H9 (cell line): ENCODE measurements at regions not wholly inside any gene's neighbourhood (a gene's known extent, or its start where the extent isn't known, plus 50 kb on each side); places are given as distances from the start of the nearest gene placed in this dataset.

Experiments
- DNase-seq: peaks from one replicate; pipeline ENCODE4 v3.0.0-alpha.2; 2017
- H2AFZ ChIP-seq: one replicate; pipeline ENCODE4 v1.6.1; 2013; ENCODE audit warnings: mild to moderate bottlenecking, low read length, control low read depth, moderate library complexity
- H2AK5ac ChIP-seq: 2 replicates; pipeline ENCODE4 v1.6.1; 2013; ENCODE audit warnings: low read length, control low read depth, mixed read lengths; ENCODE audit not compliant: insufficient read length
- H2BK120ac ChIP-seq: one replicate; pipeline ENCODE4 v1.6.1; 2013; ENCODE audit warnings: low read depth, mild to moderate bottlenecking, low read length, control low read depth, inconsistent platforms; ENCODE audit not compliant: poor library complexity, severe bottlenecking
- H2BK12ac ChIP-seq: 2 replicates; pipeline ENCODE4 v1.6.1; 2013; ENCODE audit warnings: low read length, control low read depth, mixed read lengths, low read depth; ENCODE audit not compliant: insufficient read length
- H2BK15ac ChIP-seq: 2 replicates; pipeline ENCODE4 v1.6.1; 2013; ENCODE audit warnings: low read depth, low read length, control low read depth
- H2BK20ac ChIP-seq: one replicate; pipeline ENCODE4 v1.6.1; 2013; ENCODE audit warnings: low read depth, mild to moderate bottlenecking, low read length, control low read depth, inconsistent platforms; ENCODE audit not compliant: poor library complexity, severe bottlenecking
- H2BK5ac ChIP-seq: 2 replicates; pipeline ENCODE4 v1.6.1; 2013; ENCODE audit warnings: low read length, control low read depth, mixed read lengths; ENCODE audit not compliant: insufficient read length
- H3K14ac ChIP-seq: 2 replicates; pipeline ENCODE4 v1.6.1; 2013; ENCODE audit warnings: low read length, control low read depth; ENCODE audit not compliant: insufficient read depth
- H3K18ac ChIP-seq: 2 replicates; pipeline ENCODE4 v1.6.1; 2013; ENCODE audit warnings: low read depth, mild to moderate bottlenecking, mixed read lengths, low read length, control low read depth; ENCODE audit not compliant: insufficient read length
- H3K23ac ChIP-seq: 2 replicates; pipeline ENCODE4 v1.6.1; 2013; ENCODE audit warnings: low read length, control low read depth, mixed read lengths, low read depth; ENCODE audit not compliant: insufficient read length
- H3K23me2 ChIP-seq: 2 replicates; pipeline ENCODE4 v1.6.1; 2013; ENCODE audit warnings: low read depth, mild to moderate bottlenecking, mixed read lengths, low read length, control low read depth; ENCODE audit not compliant: insufficient read length, poor library complexity, severe bottlenecking
- H3K27ac ChIP-seq: 2 replicates; pipeline ENCODE4 v1.5.1; 2013; ENCODE audit warnings: low read length, control low read depth, mixed read lengths, low read depth; ENCODE audit not compliant: insufficient read length
- H3K27me3 ChIP-seq: 2 replicates; pipeline ENCODE4 v1.6.1; 2013; ENCODE audit warnings: low read length, control low read depth, inconsistent platforms; ENCODE audit not compliant: insufficient read depth
- H3K4ac ChIP-seq: 2 replicates; pipeline ENCODE4 v1.6.1; 2013; ENCODE audit warnings: low read depth, mild to moderate bottlenecking, control low read depth, inconsistent platforms, low read length, moderate library complexity
- H3K4me1 ChIP-seq: 2 replicates; pipeline ENCODE4 v1.6.1; 2013; ENCODE audit warnings: low read length, control low read depth, inconsistent platforms; ENCODE audit not compliant: insufficient read depth
- H3K4me2 ChIP-seq: 2 replicates; pipeline ENCODE4 v1.6.1; 2013; ENCODE audit warnings: low read length, control low read depth, mixed read lengths; ENCODE audit not compliant: insufficient read length, insufficient read depth
- H3K56ac ChIP-seq: 2 replicates; pipeline ENCODE4 v1.6.1; 2013; ENCODE audit warnings: low read depth, mild to moderate bottlenecking, mixed read lengths, low read length, control low read depth; ENCODE audit not compliant: insufficient read length
- H3K79me1 ChIP-seq: 2 replicates; pipeline ENCODE4 v1.6.1; 2013; ENCODE audit warnings: low read depth, mild to moderate bottlenecking, moderate library complexity, low read length, control low read depth, inconsistent platforms; ENCODE audit not compliant: insufficient read depth, poor library complexity, severe bottlenecking
- H3K79me2 ChIP-seq: 2 replicates; pipeline ENCODE4 v1.6.1; 2013; ENCODE audit warnings: low read length, control low read depth, inconsistent platforms; ENCODE audit not compliant: insufficient read depth
- H3K9ac ChIP-seq: 2 replicates; pipeline ENCODE4 v1.6.1; 2013; ENCODE audit warnings: low read length, control low read depth, mixed read lengths; ENCODE audit not compliant: insufficient read length; ENCODE audit errors: extremely low read depth
- H3K9me3 ChIP-seq: one replicate; pipeline ENCODE4 v1.6.1; 2013; ENCODE audit warnings: low read depth, low read length, inconsistent platforms; ENCODE audit not compliant: control insufficient read depth
- H3T11ph ChIP-seq: one replicate; pipeline ENCODE4 v1.6.1; 2013; ENCODE audit warnings: mild to moderate bottlenecking, low read length, control low read depth, inconsistent platforms
- H4K20me1 ChIP-seq: one replicate; pipeline ENCODE4 v1.6.1; 2013; ENCODE audit not compliant: control insufficient read depth, insufficient read length, insufficient read depth
- H4K5ac ChIP-seq: 2 replicates; pipeline ENCODE4 v1.6.1; 2013; ENCODE audit warnings: low read depth, mild to moderate bottlenecking, mixed read lengths, low read length, control low read depth; ENCODE audit not compliant: insufficient read length
- H4K8ac ChIP-seq: replicated peaks from 2 replicates; pipeline ENCODE4 v1.6.1; 2013; ENCODE audit warnings: low read length, control low read depth, mixed read lengths, low read depth; ENCODE audit not compliant: insufficient read length
- H4K91ac ChIP-seq: 2 replicates; pipeline ENCODE4 v1.6.1; 2013; ENCODE audit warnings: low read depth, mild to moderate bottlenecking, moderate library complexity, mixed read lengths, low read length, control low read depth; ENCODE audit not compliant: insufficient read length
- H3K27ac Mint-ChIP-seq, 3 experiments: 2 replicates in 2 of 3; 3 replicates in 1 of 3; pipeline ENCODE4 v1.8.0; 2020 to 2021; ENCODE audit warnings: mixed read lengths in 3 of 3, mild to moderate bottlenecking in 1 of 3, moderate library complexity in 1 of 3
- H3K27me3 Mint-ChIP-seq: 2 replicates; pipeline ENCODE4 v1.8.0; 2021; ENCODE audit warnings: low read depth, mild to moderate bottlenecking, moderate library complexity, mixed read lengths
- H3K36me3 Mint-ChIP-seq, 3 experiments: 2 replicates in 2 of 3; 3 replicates in 1 of 3; pipeline ENCODE4 v1.8.0; 2020 to 2021; ENCODE audit warnings: low read depth in 3 of 3, mixed read lengths in 3 of 3; ENCODE audit not compliant: insufficient read depth in 1 of 3
- H3K4me1 Mint-ChIP-seq, 2 experiments: 2 replicates each; pipeline ENCODE4 v1.8.0; 2020; ENCODE audit warnings: mixed read lengths in 2 of 2
- H3K4me3 Mint-ChIP-seq, 2 experiments: 2 replicates in 1 of 2; 3 replicates in 1 of 2; pipeline ENCODE4 v1.8.0; 2020 to 2021; ENCODE audit warnings: mild to moderate bottlenecking in 2 of 2, mixed read lengths in 2 of 2, moderate library complexity in 1 of 2
- H3K9me3 Mint-ChIP-seq, 2 experiments: 2 replicates in 1 of 2; 3 replicates in 1 of 2; pipeline ENCODE4 v1.8.0; 2020; ENCODE audit warnings: mild to moderate bottlenecking in 2 of 2, mixed read lengths in 2 of 2, moderate library complexity in 1 of 2
- CTCF ChIP-seq: fragments of 200-600 bp; sonication (generic); conservative IDR thresholded peaks from 3 replicates; pipeline ENCODE4 v1.8.0; 2021; ENCODE audit warnings: antibody characterized with exemption, mild to moderate bottlenecking
- WGBS: extraction: QIAGEN DNeasy Blood & Tissue Kit; methylation state at CpG from one replicate; pipeline ENCODE4 v1.1.7; 2013; ENCODE audit warnings: missing lambda C conversion rate, low lambda C conversion rate, mixed read lengths; ENCODE audit not compliant: insufficient read length; ENCODE audit errors: extremely low coverage; 5-methylcytosine and 5-hydroxymethylcytosine counted together

- H3K9ac ChIP-seq, result no peak overlapping the region
- no peak overlapping the region for H4K91ac ChIP-seq
- H2BK20ac ChIP-seq, result no peak overlapping the region
- H3K4me1 Mint-ChIP-seq, result peaks cover 16 to 17% of the 10 kb centered on the region in 2 experiments
- no peak overlapping the region for H2AFZ ChIP-seq
- no peak overlapping the region for H2BK15ac ChIP-seq
- no peak overlapping the region for H3T11ph ChIP-seq
- no peak overlapping the region for H3K27ac Mint-ChIP-seq
- H3K27ac ChIP-seq, result no peak overlapping the region
- no peak overlapping the region for H2BK120ac ChIP-seq
- no peaks in the 10 kb centered on the region for H3K79me2 ChIP-seq
- no peak overlapping the region for H3K56ac ChIP-seq
- no peaks in the 10 kb centered on the region for H4K20me1 ChIP-seq
- no peak overlapping the region for H3K4ac ChIP-seq
- no peaks in the 10 kb centered on the region for H3K27me3 ChIP-seq
- no peaks in the 10 kb centered on the region for H3K36me3 Mint-ChIP-seq
- DNase-seq, result no peak
- H3K23ac ChIP-seq, result no peak overlapping the region
- no peaks in the 10 kb centered on the region for H3K27me3 Mint-ChIP-seq
- H2BK12ac ChIP-seq, result no peak overlapping the region
- H2BK5ac ChIP-seq, result no peak overlapping the region
- no CpG with 5 or more reads among the region's 5 CpGs for WGBS
- no peaks in the 10 kb centered on the region for H3K9me3 Mint-ChIP-seq
- H3K4me2 ChIP-seq, result no peak overlapping the region
- H3K4me1 ChIP-seq, result no peaks in the 10 kb centered on the region
- H4K5ac ChIP-seq, result no peak overlapping the region
- no peak overlapping the region for H4K8ac ChIP-seq
- no peak overlapping the region for H3K18ac ChIP-seq
- TF ChIP-seq CTCF, result no peak
- no peak overlapping the region for H3K14ac ChIP-seq
- no peaks in the 10 kb centered on the region for H3K23me2 ChIP-seq
- no peaks in the 10 kb centered on the region for H3K79me1 ChIP-seq
- no peak overlapping the region for H2AK5ac ChIP-seq
- no peak overlapping the region for H3K4me3 Mint-ChIP-seq
- no peaks in the 10 kb centered on the region for H3K9me3 ChIP-seq
Observed at GRCh38 chr12:68534108-68534507, 76.6 kb upstream of the RAP1B start.
